ENCODE measurements at regions not wholly inside any gene's neighbourhood (a gene's known extent, or its start where the extent isn't known, plus 50 kb on each side); places are given as distances from the start of the nearest gene placed in this dataset.

- Histone ChIP-seq H3K56ac (ENCODE audit: insufficient read length, low read depth, low read length) (no peak overlapping the region), H2BK5ac (ENCODE audit: insufficient read length, low read length) (no peak overlapping the region), H3K9ac (ENCODE audit: extremely low read depth, insufficient read length, low read length) (no peak overlapping the region), H2AFZ (ENCODE audit: low read length) (no peak overlapping the region), H3K14ac (ENCODE audit: insufficient read depth, low read length) (no peak overlapping the region), H3K23ac (ENCODE audit: insufficient read length, low read depth, low read length) (no peak overlapping the region), H4K5ac (ENCODE audit: insufficient read length, low read depth, low read length) (no peak overlapping the region), H2BK20ac (ENCODE audit: low read depth, low read length, poor library complexity, severe bottlenecking) (no peak overlapping the region), H4K91ac (ENCODE audit: insufficient read length, low read depth, low read length) (no peak overlapping the region), H3K4me1 (ENCODE audit: insufficient read depth, low read length) (no peaks in the 10 kb centered on the region), H3K27ac (ENCODE audit: insufficient read length, low read depth, low read length) (no peak overlapping the region), H3K23me2 (ENCODE audit: insufficient read length, low read depth, low read length, poor library complexity, severe bottlenecking) (no peaks in the 10 kb centered on the region), H3K27me3 (ENCODE audit: insufficient read depth, low read length) (no peaks in the 10 kb centered on the region), H3T11ph (ENCODE audit: low read length) (no peak overlapping the region), H4K8ac (replicated peaks; ENCODE audit: insufficient read length, low read depth, low read length) (no peak overlapping the region), H3K9me3 (ENCODE audit: control insufficient read depth, low read depth, low read length) (no peaks in the 10 kb centered on the region), H3K4me2 (ENCODE audit: insufficient read depth, insufficient read length, low read length) (no peak overlapping the region), H2BK12ac (ENCODE audit: insufficient read length, low read depth, low read length) (no peak overlapping the region), H3K18ac (ENCODE audit: insufficient read length, low read depth, low read length) (no peak overlapping the region), H2BK120ac (ENCODE audit: low read depth, low read length, poor library complexity, severe bottlenecking) (no peak overlapping the region), H2BK15ac (ENCODE audit: low read depth, low read length) (no peak overlapping the region), H3K4ac (ENCODE audit: low read depth, low read length) (no peak overlapping the region), H3K79me1 (ENCODE audit: insufficient read depth, low read depth, low read length, poor library complexity, severe bottlenecking) (no peaks in the 10 kb centered on the region), H3K79me2 (ENCODE audit: insufficient read depth, low read length) (no peaks in the 10 kb centered on the region), H2AK5ac (ENCODE audit: insufficient read length, low read length) (no peak overlapping the region), H4K20me1 (ENCODE audit: control insufficient read depth, insufficient read depth, insufficient read length) (no peaks in the 10 kb centered on the region)
- Mint-ChIP-seq H3K4me3 (no peak overlapping the region), H3K4me1 (no peaks in the 10 kb centered on the region), H3K27ac (no peak overlapping the region), H3K9me3 (peaks cover 18 to 27% of the 10 kb centered on the region in 2 experiments), H3K36me3 (ENCODE audit: insufficient read depth in 1 of 3, low read depth in 3 of 3) (peaks cover 8 to 23% (median 8%) of the 10 kb centered on the region in 3 experiments; a peak in 6 of 7 replicates), H3K27me3 (ENCODE audit: low read depth) (no peaks in the 10 kb centered on the region; the same call in 1 of the 2 replicates)
- TF ChIP-seq, protein P1, sequence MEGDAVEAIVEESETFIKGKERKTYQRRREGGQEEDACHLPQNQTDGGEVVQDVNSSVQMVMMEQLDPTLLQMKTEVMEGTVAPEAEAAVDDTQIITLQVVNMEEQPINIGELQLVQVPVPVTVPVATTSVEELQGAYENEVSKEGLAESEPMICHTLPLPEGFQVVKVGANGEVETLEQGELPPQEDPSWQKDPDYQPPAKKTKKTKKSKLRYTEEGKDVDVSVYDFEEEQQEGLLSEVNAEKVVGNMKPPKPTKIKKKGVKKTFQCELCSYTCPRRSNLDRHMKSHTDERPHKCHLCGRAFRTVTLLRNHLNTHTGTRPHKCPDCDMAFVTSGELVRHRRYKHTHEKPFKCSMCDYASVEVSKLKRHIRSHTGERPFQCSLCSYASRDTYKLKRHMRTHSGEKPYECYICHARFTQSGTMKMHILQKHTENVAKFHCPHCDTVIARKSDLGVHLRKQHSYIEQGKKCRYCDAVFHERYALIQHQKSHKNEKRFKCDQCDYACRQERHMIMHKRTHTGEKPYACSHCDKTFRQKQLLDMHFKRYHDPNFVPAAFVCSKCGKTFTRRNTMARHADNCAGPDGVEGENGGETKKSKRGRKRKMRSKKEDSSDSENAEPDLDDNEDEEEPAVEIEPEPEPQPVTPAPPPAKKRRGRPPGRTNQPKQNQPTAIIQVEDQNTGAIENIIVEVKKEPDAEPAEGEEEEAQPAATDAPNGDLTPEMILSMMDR (conservative IDR thresholded peaks at IDR 0.05) = no peak
- DNase-seq = no peak
- WGBS (ENCODE audit: extremely low coverage, insufficient read length, low lambda C conversion rate) = no CpG with 5 or more reads among the region's 5 CpGs
These were observed 472.3 kb downstream of the IRS2 start for GRCh38 chr13:109314101-109314500.

Measured in H9 (cell line).